HG03135 (cell line): ENCODE measurements at regions not wholly inside any gene's neighbourhood (a gene's known extent, or its start where the extent isn't known, plus 50 kb on each side); places are given as distances from the start of the nearest gene placed in this dataset.
"Not testable (repeated sequence)": the region's sequence is repeated elsewhere in the genome, so short reads cannot be mapped to it uniquely, and the experiment has no call there.

Source experiments
- ATAC-seq: cut with Tn5 transposase; IDR thresholded peaks from one replicate; pipeline ENCODE4 v1.9.1; 2021; ENCODE audit warnings: mild to moderate bottlenecking, moderate library complexity; ENCODE audit not compliant: unreplicated experiment

DNA sequence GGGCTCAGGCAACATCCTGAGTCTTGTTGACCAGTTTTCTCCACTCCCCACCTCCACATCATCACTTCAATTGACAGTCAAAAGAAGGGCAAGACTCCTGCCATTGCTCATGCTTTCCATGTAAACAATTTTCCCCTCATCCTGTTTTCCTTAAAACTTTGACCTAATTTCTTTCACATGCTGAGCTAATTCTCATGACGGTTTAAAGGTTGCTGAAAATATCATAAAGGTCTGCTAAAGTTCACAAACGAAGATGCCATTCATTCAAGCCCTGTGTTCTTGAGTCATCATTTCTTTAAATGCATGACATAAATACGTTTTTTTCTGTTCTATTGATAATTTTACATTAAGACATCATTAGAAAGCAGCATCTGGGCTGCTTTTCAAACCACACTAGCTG is 353.9 kb downstream of the NKX6-1 start:
- ATAC-seq = no peak

DNA sequence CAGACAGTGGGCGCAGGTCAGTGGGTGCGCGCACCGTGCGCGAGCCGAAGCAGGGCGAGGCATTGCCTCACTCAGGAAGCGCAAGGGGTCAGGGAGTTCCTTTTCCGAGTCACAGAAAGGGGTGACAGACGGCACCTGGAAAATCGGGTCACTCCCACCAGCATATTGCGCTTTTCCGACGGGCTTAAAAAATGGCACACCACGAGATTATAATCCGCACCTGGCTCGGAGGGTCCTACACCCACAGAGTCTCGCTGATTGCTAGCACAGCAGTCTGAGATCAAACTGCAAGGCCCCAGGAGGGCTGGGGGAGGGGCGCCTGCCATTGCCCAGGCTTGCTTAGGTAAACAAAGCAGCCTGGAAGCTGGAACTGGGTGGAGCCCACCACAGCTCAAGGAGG is 372.2 kb downstream of the NKX6-1 start:
- ATAC-seq = not testable (repeated sequence)

DNA sequence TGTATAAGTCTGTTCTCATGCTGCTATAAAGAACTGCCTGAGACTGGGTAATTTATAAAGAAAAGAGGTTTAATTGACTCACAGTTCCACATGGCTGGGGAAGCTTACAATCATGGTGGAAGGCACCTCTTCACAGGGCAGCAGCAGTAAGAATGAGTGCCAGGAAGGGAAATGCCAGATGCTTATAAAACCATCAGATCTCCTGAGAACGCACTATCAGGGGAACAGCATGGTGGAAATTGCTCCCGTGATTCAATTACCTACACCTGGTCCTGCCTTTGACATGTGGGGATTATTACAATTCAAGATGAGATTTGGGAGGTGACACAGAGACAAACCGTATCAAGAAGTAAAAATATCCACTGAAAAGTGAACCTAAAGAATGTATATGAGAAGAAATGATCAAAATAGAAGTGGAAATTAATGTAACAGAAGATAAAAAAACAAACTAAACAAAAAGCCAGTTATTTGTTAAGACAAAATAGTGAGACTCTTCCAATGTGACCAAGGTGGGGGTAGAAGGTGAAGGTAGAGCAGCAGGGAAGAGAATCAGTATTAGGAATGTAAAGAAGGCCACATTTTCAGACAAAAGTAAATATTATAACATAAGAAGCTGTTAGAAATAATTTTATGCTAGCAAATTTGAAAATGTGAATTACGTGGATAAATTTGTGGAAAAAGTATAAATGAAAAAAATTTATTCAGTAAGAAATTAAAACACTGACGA is 372.9 kb downstream of the NKX6-1 start:
- ATAC-seq = no peak

DNA sequence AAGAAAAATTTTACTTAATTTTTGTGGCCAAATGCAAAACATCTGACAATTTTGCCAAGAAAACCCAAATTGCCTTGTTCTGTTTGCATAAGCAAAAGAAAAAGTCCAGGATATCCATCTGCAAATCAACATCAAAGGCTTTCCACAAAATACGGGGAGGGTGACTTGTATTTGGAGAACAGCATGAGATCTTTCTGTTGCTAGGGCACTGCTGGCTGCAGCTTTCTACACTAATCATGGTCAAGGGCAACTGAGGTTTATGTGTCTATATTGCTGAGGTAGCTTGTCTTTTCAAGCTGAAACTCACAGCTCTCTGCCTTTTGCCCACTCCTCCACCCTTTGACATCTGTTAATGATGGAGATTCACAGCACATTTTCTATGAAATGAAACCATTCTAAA is 389.1 kb downstream of the NKX6-1 start:
- ATAC-seq = no peak

DNA sequence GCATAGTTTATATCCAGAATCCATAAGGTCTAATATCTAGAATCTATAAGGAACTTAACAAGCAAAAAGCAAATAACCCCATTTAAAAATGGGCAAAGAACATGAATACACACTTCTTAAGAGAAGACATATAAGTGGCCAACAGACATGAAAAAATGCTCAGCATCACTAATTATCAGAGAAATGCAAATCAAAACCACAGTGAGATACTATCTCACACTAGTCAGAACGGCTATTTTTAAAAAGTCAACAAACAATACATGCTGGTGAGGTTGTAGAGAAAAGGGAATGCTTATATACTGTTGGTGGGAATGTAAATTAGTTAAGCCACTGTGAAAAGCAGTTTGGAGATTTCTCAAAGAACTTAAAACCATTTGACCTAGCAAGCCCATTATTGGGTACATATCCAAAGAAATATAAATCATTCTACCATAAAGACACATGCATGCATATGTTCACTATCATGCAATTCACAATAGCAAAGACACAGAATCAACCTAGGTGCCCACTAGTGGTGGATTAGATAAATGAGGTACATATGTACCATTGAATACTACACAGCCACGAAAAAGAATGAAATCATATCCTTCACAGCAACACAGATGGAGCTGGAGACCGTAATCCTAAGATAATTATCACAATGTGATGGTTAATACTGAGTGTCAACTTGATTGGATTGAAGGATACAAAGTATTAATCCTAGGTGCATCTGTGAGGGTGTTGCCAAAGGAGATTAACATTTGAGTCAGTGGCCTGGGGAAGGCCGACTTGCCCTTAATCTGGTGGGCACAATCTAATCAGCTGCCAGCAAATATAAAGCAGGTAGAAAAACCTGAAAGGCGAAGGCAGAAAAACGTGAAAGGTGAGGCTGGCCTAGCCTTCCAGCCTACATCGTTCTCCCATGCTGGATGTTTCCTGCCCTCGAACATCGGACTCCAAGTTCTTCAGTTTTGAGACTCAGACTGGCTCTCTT is 397.2 kb downstream of the NKX6-1 start:
- ATAC-seq = not testable (repeated sequence)

DNA sequence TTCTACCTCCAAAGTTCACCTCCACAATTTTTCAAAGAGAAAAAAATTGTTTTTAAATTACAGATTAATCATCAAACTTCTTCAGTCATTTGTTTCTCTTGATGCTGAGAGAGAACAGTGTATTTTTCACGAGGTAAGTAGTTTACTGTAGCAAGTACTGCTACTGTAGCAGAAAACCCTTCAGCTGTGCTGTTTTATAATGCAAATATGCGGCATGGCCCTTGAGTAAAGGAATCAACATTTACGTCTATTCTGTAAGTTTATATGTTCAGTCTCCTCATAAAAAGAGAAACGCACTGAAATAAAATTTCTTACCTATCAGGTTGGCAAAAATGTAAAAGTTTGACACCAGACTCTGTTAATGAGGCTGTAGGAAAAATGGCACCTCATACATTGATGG is 399.0 kb downstream of the NKX6-1 start:
- ATAC-seq = no peak

DNA sequence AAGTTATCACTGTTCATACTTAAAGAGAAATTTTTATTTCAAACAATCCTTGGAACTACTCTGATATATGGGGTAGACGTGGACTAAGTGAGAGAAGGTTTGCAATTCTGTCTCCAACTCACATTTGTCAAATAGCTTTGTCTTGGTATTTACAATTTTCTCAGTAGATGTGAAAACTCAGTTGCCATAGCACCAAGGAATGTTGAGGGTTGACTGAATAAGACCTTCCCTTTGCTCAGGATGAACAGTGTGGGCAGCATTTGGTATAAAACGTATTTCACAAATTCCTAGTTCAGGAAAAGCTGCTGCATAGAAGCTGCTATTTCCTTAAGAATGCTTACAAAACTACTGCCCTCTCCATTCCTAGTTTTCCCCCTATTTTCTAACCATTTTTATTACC is 399.5 kb downstream of the NKX6-1 start:
- no peak for ATAC-seq

DNA sequence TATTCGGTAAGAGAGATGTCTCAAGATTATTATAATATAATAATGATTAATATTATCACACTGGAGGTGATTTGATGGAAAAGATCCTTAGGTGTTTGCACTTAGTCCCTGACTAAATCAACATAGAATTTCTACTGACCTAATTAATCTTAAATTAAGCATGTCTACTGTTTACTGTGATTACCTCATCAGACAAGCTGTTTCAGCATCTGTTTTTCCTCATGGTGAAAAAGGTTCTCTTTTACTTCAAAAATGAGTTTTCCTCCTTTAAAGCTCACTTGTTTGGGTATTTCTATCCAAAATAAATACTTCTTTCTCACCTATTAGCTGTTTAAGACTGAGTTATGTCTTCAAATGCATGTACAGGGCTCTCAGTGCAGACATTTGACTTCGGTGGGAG is 407.8 kb downstream of the NKX6-1 start:
- no peak for ATAC-seq

DNA sequence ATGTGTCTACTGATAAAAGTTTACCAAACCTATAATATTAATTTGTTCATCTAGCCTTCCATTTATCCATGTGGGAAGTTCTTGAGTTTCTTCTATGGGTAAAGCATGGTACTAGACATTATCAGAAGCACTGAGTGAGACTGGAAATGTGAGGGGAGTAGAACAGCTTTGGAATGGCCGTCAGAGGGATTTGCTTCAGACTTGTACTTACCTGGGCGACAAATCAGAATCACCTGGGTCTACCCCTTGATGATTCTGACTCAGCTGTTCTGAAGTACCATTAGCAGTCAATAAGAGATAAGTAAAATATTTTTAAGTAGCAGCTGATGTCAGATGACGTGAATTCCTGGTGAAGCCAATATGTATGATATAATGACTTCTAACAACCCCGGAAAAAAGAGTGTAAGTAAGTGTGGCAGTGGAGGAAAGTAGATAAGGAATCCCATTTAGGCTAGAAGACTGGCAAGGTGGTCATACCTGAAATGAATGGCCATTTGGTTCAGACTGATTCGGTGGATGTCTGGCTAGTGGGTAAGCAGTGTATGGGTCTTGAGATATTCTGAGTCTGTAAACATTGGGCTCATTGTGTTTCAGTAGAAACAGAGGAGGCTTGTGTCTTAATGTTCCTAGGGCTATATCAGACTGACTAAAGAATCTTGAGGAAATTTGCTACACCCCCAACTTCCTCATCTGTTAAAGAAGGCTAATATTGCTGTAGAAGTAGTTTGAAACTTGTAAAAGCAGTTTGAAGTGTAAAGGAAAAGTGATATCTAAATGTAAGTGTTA is 409.2 kb downstream of the NKX6-1 start:
- no peak for ATAC-seq

DNA sequence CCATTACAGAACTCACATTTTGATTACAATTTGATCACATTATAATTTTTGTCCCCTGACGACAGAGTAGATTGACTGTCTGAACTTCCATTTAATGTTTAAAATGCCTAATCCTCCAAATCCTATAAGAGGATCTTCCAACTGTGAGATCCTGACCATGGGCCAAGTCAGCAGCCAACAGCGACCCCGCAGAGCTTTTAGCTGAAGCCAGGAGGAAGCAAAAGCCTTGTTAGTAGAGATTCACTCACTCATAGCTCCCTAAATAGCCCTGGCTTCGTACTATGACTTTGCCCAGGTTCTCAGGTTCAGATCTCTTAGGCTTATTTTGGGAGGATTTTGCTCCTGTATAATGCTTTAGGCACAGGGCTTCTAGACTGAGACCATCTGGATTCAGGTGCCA is 413.1 kb downstream of the NKX6-1 start:
- no peak for ATAC-seq

DNA sequence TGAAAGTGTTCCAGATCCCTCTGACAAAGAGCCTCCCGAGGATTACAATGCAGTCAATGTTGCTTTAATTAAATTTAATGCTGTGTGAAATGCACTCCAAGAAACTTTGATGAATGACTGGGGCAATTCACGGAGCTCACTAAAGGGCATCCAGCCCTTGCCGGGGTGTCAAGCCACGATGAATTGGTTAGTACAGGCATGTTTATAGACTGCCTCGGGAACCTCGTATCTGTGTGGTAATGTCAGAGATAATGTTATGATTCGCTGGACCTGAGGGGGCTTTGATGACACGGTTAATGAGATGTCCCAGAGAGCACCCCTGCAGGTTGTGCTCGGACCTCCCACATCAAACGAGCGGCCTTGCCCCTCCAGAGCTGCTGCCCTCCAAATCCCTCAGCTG is 428.8 kb downstream of the NKX6-1 start:
- ATAC-seq = no peak

DNA sequence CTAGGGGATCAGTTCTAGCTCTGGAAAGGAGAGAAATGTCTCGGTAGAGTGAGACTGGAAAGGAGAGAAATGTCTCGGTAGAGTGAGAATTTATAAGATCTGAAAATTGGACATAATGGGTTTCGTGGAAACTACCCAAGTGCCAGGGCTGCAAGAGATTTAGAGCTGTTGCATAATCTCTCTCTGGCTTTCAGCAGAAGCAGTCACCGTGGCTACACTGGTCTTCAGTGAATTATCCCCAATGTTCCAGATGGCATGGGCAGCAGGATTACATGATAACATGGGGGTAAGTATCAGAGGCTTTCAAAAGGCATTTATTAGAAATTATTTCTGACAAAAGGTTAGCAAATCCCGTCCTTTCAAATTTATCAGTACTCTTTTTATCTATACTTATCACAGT is 435.5 kb downstream of the NKX6-1 start:
- no peak for ATAC-seq

DNA sequence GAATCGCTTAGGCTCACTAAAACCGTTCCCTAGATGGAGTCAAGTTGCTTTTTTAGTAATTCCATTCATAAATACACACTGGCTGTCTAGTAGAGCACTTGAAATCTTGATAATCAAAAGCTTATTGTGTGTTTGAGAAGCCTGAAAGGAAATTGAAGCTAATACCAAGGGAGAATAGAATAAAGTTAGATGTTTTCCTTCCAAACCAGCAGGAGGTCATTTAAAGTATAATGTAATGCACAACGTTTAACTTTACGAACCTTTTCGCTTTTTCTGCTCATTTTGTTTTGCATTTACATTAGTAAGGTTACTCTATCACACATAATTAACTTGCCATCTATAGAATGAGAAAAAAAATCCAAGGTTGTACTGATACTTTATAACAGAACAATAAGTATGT is 440.9 kb downstream of the NKX6-1 start:
- no peak for ATAC-seq

DNA sequence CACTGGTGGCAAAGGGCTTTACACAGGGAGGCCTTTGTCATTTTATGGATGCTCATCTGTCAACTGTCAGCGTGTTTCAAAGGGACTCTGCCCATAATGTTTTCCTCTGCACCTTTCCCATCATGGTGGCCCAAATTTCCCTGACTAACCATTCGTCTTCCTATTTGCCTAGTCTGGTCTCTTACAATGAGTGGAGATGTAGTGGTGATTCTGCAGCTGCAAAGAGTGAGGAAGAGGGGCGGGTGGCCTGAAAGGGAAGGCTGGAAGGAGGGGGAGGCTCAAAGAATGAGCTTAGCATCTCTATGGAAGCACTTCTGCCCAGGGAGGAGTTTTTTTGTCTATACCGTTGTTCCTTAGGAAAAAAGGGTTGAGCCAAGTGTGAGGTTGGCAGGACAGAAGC is 447.5 kb downstream of the NKX6-1 start:
- no peak for ATAC-seq

DNA sequence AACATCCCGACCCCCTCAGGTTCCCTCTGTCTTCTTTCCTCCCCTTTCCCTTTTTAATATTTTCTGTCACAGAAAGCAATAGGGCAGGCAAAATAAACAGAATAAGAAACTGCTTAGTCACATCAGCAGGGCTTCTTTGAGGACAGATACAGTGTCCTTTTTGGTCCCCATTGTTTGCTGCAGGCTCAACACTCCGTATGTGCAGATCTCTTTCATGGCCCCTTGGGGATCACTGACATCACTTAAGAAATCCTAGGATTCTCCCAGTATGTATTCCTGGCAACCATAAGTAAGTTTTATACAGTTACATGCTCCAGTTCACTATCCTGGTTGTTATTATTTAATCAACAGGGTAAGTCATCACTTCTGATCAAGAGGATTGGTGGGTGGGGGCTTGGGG is 448.0 kb downstream of the NKX6-1 start:
- ATAC-seq = no peak

DNA sequence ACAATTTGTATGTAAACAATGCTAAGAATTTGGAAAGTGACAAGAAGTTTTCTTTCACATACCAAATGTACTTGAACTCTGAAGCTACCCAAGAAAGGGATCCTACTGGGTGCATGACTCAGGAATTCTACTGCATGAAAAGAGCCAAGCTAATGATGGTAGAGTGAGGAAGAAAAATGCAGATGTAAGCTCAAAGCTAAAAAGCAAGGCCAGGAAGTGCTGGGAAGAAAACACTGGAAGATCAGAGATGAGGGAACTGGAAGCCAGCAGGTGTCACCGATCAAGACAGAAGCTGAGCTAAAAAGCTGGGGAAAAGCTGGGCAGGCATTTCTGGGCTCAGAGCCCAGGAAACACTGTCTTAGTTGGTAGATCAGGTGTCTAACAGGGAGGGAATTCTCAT is 449.1 kb downstream of the NKX6-1 start:
- ATAC-seq = no peak

DNA sequence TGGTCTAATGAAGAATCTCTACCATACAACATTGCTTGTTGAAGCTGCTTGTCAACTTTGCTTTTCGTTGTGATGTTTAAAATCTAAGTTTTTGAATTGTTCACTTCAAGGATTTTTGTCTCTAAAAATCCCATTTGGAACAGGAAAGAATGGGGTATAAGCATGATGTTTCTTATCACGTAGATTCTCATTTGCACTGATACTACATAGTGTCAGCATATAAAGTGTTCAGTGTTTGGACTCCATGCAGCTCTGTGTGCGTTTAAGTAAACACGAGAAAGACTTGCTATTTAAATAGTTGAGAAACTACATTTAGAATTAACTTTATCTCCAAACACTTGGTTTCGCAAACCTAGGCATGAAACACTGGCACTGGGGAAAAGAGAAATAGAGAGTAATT is 452.5 kb downstream of the NKX6-1 start:
- ATAC-seq = no peak

DNA sequence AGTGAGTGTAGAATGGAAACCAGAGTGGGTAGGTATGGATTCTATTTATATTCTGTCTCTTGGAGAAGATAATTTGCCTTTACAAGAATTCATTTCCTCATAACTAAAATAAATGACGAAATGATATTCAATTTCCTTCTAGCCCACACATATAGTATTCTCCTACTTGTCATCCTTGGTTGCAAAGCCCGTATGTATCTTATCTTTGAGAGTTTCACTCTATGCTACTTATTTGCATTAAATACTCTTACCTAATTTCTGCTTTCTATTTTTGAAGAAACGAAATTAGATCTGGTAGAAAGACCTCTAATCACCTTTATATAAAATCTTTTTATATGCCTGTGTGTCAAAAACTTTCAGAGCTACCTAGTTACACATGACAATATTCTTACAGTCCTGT is 457.7 kb downstream of the NKX6-1 start:
- no peak for ATAC-seq

DNA sequence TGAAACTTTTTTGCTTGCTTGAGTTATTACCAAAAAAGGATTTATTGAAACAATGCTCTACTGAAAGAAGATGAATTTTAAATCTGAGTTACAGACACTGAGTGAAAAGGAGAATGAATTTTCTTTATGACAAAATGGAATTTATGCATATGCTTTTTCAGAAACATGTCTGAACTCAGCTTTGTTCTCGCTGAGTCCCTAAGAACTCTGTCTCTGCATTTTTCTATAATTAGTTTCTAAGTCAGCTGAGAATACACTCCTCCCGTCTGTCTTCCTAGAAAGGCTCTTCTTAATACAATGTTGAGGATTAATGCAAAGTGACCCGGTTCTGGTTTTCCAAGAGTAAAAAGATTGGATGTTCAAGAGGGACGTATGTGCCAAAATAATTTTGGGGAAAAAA is 463.5 kb downstream of the NKX6-1 start:
- ATAC-seq = no peak

DNA sequence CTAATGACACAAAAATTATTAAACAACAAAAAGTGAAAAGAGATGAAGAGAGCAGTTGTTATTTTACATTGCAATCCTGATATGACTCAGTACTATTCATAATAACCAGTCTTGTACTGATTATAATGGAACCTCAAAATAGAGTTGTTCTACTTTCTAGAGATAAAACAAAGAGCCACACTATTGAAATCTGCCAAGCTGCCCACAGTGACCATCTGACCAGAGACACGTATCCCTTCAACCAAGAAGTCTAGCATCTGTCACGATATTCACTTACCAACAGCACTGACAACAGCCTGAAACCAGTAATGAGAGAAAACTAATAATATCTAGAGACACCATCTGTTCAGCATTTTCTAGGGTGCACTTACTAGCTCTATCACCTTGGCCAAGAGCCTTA is 466.7 kb downstream of the NKX6-1 start:
- no peak for ATAC-seq

DNA sequence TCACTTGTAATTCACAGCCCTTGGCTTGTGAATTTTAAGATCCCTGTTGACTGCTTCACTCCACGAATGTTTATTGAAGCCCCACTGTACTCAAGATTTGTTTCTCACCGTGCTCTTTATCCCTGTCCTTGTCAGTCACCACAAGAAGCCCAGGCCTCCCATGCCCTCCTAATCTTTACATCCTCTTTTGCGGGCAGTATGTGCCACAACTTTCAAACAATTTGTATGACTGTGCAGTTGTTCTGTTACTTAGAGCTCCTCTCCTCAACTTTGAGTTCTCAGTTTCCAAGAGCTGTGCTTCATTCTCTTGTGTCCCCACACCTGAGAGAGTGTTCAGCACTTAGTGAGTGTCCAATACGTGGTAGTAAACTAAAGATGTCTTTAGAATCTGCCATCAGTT is 467.7 kb downstream of the NKX6-1 start:
- ATAC-seq = no peak
